ENCODE measurements at regions not wholly inside any gene's neighbourhood (a gene's known extent, or its start where the extent isn't known, plus 50 kb on each side); places are given as distances from the start of the nearest gene placed in this dataset.

- TF ChIP-seq ATF2 (IDR thresholded peaks at IDR 0.05; ENCODE audit: low read length) (no peak), CEBPB (IDR thresholded peaks at IDR 0.05; ENCODE audit: low read depth, low read length) (no peak)
Measured at GRCh38 chr3:116524453-116525210, 79.3 kb upstream of the LSAMP start (continued).

All from H1 (cell line).